Activated CD4-positive, alpha-beta T cell treated with anti-CD3 and anti-CD28 coated beads, Interleukin-2, amount 50 U/mL, for 4 hours (primary cell): ENCODE measurements at regions not wholly inside any gene's neighbourhood (a gene's known extent, or its start where the extent isn't known, plus 50 kb on each side); places are given as distances from the start of the nearest gene placed in this dataset.

Experiments
- DNase-seq, 2 experiments: peaks; one replicate each; pipeline ENCODE4 v3.0.0-alpha.2; 2020

DNA sequence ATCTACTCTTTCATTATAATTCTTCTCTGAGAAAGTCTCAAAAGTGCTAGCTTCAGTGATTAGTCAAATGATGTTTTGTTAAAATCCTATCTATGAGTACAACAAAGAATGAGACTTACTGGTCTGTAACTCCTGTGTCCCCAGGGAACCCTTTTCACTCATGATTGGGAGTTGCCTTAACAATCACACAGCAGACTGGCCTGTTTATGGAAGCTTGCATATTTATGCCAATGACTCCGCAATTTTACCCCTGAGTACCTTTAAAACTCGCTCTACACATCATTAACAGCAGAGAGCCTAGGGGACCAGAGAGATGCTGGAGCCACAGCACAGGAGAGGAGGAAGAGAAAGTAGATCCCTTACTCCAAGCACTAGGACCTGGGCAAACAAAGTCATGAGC is 628.1 kb downstream of the IGSF11 start:
- DNase-seq: no peak

- no peak for DNase-seq
Observed at GRCh38 chr3:118408431-118408830, 626.2 kb downstream of the IGSF11 start.

GRCh38 chr3:118412503-118412902 is 622.1 kb downstream of the IGSF11 start:
- no peak for DNase-seq

DNA sequence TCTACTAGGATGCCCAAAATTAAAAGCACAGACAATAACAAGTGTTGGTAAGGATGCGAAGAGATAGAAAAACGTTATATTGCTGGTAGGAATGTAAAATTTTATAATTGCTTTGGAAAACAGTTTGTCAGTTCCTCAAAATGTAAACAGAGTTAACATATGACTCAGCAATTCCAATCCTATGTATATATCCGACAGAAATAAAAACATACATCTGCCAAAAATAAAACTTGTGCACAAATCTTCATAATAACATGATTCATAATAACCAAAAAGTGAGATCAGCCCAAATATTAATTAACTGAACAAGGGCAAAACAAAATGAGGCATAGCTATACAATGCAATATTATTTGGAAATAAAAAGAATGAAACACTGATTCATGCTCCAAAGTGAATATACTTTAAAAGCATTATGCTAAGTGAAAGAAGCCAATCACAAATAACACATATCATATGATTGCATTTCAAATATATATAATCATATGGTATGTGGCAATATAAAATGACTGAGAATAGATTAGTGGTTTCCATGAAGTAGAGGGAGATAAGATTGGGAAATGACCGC is 609.3 kb downstream of the IGSF11 start:
- no peak for DNase-seq

DNA sequence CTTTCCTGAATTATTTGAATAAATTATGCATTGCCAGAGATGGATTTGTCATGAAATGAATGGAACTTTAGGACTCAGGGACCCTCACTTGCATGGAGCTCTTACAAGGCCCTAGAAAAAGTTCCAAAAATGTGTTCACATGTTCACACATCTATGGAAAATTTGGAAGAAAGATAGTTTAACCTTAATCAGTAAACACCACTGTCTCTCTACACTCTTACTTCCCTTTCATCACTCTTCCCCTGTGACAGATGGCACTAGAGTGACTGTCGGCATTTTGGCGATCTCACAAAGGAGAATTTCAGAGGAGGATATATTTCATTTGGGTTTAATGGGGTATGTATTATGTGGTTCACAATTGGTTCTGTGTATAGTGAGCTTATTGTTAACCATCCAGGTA is 600.8 kb downstream of the IGSF11 start:
- no peak for DNase-seq

DNA sequence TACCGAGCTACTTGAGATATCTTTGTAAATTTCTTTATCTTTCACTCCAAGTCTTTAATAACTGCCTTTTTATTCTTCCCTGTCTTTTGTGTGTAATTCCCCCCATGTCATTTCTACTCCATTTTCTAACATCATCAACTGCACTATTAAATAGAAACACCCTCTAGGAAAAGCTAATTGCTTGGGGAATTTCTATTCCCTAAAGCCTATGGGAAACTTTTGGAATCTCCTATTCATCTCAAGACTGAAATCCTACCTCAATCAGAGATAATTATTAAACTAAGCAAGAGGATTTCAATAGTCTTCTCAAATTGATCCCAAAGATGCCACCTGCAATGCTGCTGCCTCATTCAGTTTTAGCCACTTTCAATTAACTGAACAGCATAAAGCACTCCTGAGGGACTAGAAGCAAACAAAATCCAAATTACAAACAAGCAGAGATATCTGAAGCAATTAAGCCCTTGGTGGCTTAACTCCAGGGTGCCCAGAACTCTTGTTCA is 598.7 kb downstream of the IGSF11 start:
- no peak for DNase-seq

- DNase-seq: no peak
Observed at GRCh38 chr3:118436697-118437262, 597.9 kb downstream of the IGSF11 start.

DNA sequence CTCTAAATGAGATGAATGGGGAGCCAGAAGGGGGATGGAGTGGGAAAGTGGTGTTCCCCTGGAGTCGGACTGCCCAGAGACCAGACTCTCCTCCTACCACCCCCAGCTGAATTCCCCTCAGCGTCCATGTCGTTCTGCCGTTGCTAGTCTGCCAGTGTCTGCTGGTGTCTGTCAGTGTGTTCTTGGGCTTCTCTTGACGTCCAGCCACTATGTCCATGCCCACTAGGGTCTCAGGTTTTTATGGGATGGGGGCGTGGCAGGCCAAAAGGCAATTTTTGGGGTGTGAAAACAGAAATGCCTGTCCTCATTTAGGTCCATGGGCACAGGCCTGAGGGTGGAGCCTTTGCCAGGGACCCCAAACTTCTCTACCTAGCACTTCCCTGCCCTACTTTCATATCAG is 589.6 kb downstream of the IGSF11 start:
- DNase-seq: no peak

DNA sequence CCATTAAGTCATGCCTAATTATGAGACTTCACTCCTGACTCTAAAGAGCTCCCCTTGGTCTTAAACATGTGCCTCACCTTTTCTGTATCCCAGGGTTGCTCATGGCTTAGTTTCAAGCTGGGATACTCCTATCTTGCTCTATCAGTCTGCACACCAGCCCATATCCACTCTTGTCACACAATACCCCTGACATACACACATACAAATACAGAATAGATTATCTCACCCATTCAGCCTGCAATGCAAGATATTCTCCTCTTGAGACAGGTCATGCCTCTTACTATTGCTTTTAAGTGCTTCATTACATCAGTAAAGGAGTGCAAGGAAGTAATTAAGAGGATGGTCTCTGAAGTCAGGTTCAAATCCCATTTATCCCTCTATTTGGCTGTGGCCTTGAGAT is 587.3 kb downstream of the IGSF11 start:
- no peak for DNase-seq

- no peak for DNase-seq
Observed at GRCh38 chr3:118466795-118467330, 567.8 kb downstream of the IGSF11 start.

DNA sequence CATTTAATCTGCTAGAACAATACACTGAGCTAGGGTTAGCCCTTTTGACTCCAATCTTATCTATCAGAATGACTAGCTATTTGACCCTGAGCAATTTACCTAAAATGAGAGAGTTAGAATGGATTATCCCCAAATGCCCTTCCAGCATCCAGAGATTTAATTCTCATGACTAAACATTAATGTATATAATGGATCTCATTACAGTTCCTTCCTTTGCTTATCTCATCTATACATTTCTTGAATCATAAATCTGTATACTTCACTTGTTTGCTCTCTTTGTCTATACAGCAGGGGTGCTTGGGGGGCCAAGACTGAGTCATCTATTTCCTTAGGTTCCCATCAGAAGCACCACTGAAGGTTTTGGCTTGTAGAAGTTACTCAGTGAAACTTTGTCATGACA is 565.8 kb downstream of the IGSF11 start:
- DNase-seq: no peak

DNA sequence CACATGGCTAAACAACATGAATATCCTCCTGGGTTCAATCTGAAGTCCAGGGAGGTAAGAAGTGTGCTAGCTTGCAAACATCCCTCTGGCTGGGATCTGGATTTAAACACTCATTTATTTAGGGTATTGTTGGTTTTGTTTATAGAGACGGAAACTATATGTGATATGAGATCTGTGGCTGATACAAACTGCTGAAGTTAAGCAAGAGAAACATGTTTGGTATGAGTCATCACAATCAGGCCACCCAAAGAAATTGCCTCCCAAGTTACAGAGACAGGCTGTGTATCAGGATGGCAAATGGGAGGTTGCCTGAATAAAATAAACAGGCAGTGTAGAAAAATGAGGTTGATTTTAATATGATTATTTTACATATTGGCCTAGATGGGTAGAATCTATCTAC is 562.1 kb downstream of the IGSF11 start:
- no peak for DNase-seq

DNA sequence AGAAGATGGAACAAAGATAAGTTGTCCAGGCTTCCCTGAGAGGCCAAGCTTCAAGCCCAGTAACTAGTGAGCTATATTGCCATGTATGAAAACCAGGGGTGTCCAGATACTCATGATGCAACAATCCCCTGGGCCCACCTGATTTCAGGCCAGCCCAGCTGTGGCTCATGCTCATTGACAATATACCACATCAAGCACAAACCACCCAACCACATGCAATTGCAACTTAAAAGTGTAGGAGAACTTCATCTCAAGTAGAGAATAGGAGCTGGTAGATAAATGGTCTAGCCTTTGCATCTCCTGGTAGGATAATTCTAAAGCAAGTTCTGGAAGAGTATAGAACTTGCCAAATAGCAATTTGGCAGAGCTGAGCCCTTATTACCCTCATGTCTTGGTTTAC is 561.3 kb downstream of the IGSF11 start:
- DNase-seq: no peak

GRCh38 chr3:118476885-118477618 is 557.6 kb downstream of the IGSF11 start:
- no peak for DNase-seq

DNA sequence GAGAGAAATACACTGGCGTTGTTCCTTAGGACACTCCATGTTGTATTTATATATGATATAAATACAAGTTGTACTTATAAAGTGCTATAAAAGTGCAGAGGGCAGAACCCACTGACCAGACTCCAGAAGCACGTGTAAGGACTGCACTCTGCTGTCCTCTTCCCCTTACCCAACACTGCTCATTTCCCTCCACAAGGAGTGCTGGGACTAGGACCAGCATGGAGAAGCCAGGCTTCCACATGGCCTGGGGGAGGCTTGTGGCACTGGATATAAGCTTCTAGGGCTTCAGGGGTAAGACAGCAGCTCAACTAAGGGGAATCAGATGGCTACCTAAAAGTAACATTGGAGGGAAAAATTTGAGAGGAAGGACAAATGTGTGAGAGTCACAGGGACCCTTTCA is 556.9 kb downstream of the IGSF11 start:
- no peak for DNase-seq

DNA sequence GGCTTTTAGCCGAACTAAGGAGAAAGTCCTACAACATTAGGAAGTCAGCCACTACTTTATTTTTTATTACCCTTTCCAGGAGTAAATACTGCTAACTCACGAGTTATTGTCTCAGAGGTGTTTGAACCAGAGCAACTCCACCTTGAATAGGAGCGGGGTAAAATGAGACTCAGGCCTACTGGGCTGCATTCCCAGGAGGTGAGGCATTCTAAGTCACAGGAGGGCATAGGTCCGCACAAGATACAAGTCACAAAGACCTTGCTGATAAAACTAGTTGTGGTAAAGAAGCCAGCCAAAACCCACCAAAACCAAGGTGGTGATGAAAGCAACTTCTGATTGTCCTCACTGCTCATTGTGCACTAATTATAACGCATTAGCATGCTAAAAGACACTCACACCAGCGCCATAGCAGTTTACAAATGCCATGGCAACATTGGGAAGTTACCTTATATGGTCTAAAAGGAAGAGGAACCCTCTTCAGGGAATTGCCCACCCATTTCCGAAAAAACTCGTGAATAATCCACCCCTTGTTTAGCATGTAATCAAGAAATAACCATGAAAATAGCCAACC is 555.9 kb downstream of the IGSF11 start:
- DNase-seq: no peak

- DNase-seq: no peak
Observed at GRCh38 chr3:118479376-118479775, 555.3 kb downstream of the IGSF11 start.

- no peak for DNase-seq
Observed at GRCh38 chr3:118480101-118480860, 554.4 kb downstream of the IGSF11 start.

GRCh38 chr3:118485693-118486092 is 549.0 kb downstream of the IGSF11 start:
- no peak for DNase-seq

DNA sequence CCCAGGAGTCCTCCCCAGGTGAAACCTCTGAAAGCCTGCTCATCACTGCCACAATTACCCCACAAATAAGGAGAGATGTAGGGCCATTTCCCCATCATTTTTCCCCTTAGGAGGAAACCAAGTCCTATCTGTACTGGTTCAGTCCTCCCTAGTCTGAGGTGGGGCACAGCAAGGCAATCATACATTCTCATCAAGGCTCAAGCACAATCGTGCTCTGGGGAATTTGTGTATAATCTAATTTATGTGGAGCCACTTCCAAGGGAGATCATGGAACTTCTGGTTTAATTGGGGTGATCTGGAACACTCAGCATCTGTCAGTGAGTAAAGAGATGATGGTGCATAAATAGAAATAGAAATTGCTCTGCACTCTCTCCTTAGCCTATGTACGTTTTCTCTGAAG is 546.9 kb downstream of the IGSF11 start:
- DNase-seq: no peak

DNA sequence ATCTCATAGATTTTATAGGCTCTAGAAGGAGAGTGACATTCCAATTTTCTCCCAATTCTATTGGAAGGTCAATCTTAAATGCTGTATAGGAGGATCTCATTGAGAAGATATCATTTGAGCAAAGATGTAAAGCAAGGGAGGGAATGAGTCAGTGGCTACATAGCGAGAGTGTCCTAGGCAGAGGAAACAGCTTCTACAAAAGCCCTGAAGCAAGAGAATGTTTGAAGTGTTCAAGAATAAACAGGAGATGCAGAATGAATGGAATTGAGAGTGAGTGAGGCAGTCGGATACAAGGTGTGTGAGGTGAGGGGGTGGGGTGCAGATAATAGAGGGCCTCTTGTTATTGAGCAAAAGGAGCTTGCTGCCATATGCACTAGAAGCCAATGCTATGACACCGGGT is 545.9 kb downstream of the IGSF11 start:
- DNase-seq: no peak

GRCh38 chr3:118495206-118495605 is 539.4 kb downstream of the IGSF11 start:
- DNase-seq: no peak

DNA sequence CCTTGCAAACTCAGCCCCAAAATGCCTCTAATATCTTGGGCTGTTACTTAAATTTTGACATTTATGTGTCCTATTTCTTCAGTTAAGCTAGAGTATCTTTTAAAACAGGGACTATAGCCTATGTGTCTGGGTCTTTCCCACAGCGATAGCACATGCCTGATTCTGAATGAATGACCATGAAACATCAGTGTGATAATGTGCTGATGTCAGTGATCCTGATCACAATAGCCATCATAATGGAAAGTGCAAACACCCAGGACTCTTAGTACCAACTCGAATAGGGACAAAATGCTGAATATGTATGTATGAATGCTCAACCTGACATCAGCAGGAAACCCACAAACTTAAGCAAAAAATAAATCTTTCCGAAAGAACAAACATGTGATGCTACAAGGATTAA is 537.4 kb downstream of the IGSF11 start:
- DNase-seq: no peak
